Retina (tissue), 1 donor: ENCODE measurements at regions not wholly inside any gene's neighbourhood (a gene's known extent, or its start where the extent isn't known, plus 50 kb on each side); places are given as distances from the start of the nearest gene placed in this dataset.
"Not testable (repeated sequence)": the region's sequence is repeated elsewhere in the genome, so short reads cannot be mapped to it uniquely, and the experiment has no call there.

ENCODE experiments used
- DNase-seq: peaks from one replicate; pipeline ENCODE4 v3.0.0-alpha.2; 2016

GRCh38 chr11:19625438-19625837 is 87.2 kb upstream of the NAV2 start:
- DNase-seq = no peak

GRCh38 chr11:19617696-19618523 is 94.7 kb upstream of the NAV2 start:
- DNase-seq = no peak

- peak; percentile 44 for DNase-seq
Measured at GRCh38 chr11:19615341-19616183, 97.1 kb upstream of the NAV2 start.

GRCh38 chr11:19614370-19614940 is 98.2 kb upstream of the NAV2 start:
- DNase-seq = no peak

- DNase-seq = not testable (repeated sequence)
Measured at GRCh38 chr11:19612025-19612424, 100.6 kb upstream of the NAV2 start.

- no peak for DNase-seq
Measured at GRCh38 chr11:19607656-19608360, 104.8 kb upstream of the NAV2 start.

- DNase-seq = no peak
Measured at GRCh38 chr11:19606856-19607655, 105.6 kb upstream of the NAV2 start.

- DNase-seq = no peak
Measured at GRCh38 chr11:19605520-19606371, 106.9 kb upstream of the NAV2 start.

GRCh38 chr11:19604679-19605375 is 107.8 kb upstream of the NAV2 start:
- no peak for DNase-seq

GRCh38 chr11:19603771-19604170 is 108.9 kb upstream of the NAV2 start:
- no peak for DNase-seq

GRCh38 chr11:19602891-19603290 is 109.7 kb upstream of the NAV2 start:
- DNase-seq = no peak

- no peak for DNase-seq
Measured at GRCh38 chr11:19602406-19602805, 110.2 kb upstream of the NAV2 start.

GRCh38 chr11:19601235-19601634 is 111.4 kb upstream of the NAV2 start:
- DNase-seq = no peak

GRCh38 chr11:19599681-19600080 is 113.0 kb upstream of the NAV2 start:
- DNase-seq = no peak

- no peak for DNase-seq
Measured at GRCh38 chr11:19598876-19599486, 113.7 kb upstream of the NAV2 start.

- DNase-seq = no peak
Measured at GRCh38 chr11:19598456-19598855, 114.2 kb upstream of the NAV2 start.

GRCh38 chr11:19597876-19598275 is 114.8 kb upstream of the NAV2 start:
- DNase-seq = no peak

- DNase-seq = no peak
Measured at GRCh38 chr11:19597206-19597605, 115.4 kb upstream of the NAV2 start.

- no peak for DNase-seq
Measured at GRCh38 chr11:19595840-19596751, 116.5 kb upstream of the NAV2 start.
